Adrenal gland (tissue), 9 donors: ENCODE measurements at regions not wholly inside any gene's neighbourhood (a gene's known extent, or its start where the extent isn't known, plus 50 kb on each side); places are given as distances from the start of the nearest gene placed in this dataset.
"Not testable (repeated sequence)": the region's sequence is repeated elsewhere in the genome, so short reads cannot be mapped to it uniquely, and the experiment has no call there.

Experiments
- DNase-seq, 7 donors: peaks; one replicate each; pipeline ENCODE4 v3.0.0-alpha.2; 2019 to 2020
- H3K27ac ChIP-seq, 5 donors: fragments of 200-600 bp; sonication (generic) in 4 of 5; 1 replicate in 3 of 5; 2 replicates in 2 of 5; pipeline versions ENCODE4 v1.5.1 to v1.8.0; 2016 to 2020; ENCODE audit warnings: mild to moderate bottlenecking in 1 of 5
- H3K27me3 ChIP-seq: fragments of 200-600 bp; 2 replicates; pipeline ENCODE4 v1.8.0; 2021
- H3K36me3 ChIP-seq, 2 donors: fragments of 200-600 bp; replicated peaks in 1 of 2; 1 replicate in 1 of 2; 2 replicates in 1 of 2; pipeline versions ENCODE4 v1.5.1 to v1.8.0; 2018 to 2022
- H3K4me1 ChIP-seq, 2 donors: fragments of 200-600 bp; replicated peaks in 1 of 2; 1 replicate in 1 of 2; 2 replicates in 1 of 2; pipeline versions ENCODE4 v1.5.1 to v1.8.0; 2018 to 2021
- H3K4me3 ChIP-seq, 4 donors: fragments of 200-600 bp; sonication (generic) in 3 of 4; one replicate each; pipeline ENCODE4 v1.5.1; 2016 to 2018
- H3K9me3 ChIP-seq, 3 donors: fragments of 200-600 bp; sonication (generic) in 1 of 3; replicated peaks in 1 of 3; 1 replicate in 2 of 3; 2 replicates in 1 of 3; pipeline versions ENCODE4 v1.5.1 to v1.8.0; 2016 to 2021
- POLR2A ChIP-seq, 2 donors: fragments of 450-650 bp; IDR thresholded peaks; one replicate each; pipeline ENCODE4 v1.6.1; 2017; ENCODE audit warnings: antibody characterized with exemption in 2 of 2, mild to moderate bottlenecking in 2 of 2, moderate library complexity in 1 of 2
- WGBS, 4 donors: extraction: QIAGEN DNeasy Blood & Tissue Kit in 2 of 4; methylation state at CpG; one replicate each; pipeline versions ENCODE4 v1.1.5 to v1.1.7; 2013 to 2017; 5-methylcytosine and 5-hydroxymethylcytosine counted together
- intact Hi-C, 2 donors: fragments of 100-400 bp; cut with DNase I; formaldehyde crosslinking; loops; one replicate each; pipeline versions ENCODE4 v1.14.1 to v1.15.0; 2022 to 2023
- TF ChIP-seq, protein P1 (sequence below), 6 experiments: fragments of 450-650 bp in 4 of 6; fragments of 200-600 bp in 2 of 6; sonication (generic) in 1 of 6; IDR thresholded peaks; 1 replicate in 5 of 6; 2 replicates in 1 of 6; pipeline versions ENCODE4 v1.5.1 to v1.8.0; 2016 to 2021; ENCODE audit warnings: antibody characterized with exemption in 6 of 6, mild to moderate bottlenecking in 2 of 6, moderate library complexity in 1 of 6
- donor health status: healthy with polysubstance abuse.
- donor health status: Bipolar disorder and iron deficiency.
- donor health status: DM: yes; HTN: yes; CAD: no.
- donor health status: DM: no; HTN: no; CAD: no.
- donor health status: DM: no; HTN: no; CAD: no.

DNA sequence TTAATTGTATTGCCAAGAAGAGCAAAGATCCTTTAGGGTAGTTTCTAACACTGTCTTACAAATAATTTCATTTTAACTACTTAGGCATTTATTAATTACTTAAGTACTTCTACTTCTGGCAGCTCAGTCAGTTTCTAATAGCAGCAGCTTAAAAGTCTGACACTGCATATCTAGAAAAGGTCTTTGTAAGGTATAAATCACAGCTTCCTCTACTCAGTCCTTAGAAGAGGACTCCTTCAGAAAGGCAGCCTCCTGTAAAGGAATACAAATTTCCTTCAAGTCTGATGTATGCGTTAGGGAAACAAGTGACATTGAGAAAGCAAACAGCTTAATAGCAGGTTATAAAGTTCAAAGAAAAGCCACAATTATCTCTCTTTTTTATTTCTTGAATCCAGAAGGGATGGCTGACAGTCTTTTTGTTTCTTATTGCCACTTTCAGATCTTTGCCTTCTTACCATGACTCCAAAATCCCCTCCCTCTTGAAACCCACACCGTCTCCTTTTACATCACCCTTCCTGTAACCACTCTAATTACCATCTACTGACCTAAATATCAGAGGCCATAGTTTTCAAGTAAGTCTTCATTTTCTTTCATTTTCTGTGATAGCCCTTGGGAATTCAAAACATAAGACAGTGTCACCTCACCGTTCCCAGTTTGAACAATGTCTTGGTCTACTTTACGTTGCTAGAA lies 109.5 kb downstream of the CGGBP1 start:
- Histone ChIP-seq H3K4me1 (no peaks in the 10 kb centered on the region), H3K4me3 (no peak overlapping the region), H3K27me3 (no peaks in the 10 kb centered on the region), H3K9me3 (no peaks in the 10 kb centered on the region), H3K36me3 (no peaks in the 10 kb centered on the region), H3K27ac (no peak overlapping the region)
- 62 to 77% (median 72%) methylated on average over 4 of the region's 4 CpGs for WGBS, 4 donors
- intact Hi-C loops, result no loop called here
- TF ChIP-seq POLR2A (IDR thresholded peaks at IDR 0.05), result no peak
- TF ChIP-seq, protein P1, sequence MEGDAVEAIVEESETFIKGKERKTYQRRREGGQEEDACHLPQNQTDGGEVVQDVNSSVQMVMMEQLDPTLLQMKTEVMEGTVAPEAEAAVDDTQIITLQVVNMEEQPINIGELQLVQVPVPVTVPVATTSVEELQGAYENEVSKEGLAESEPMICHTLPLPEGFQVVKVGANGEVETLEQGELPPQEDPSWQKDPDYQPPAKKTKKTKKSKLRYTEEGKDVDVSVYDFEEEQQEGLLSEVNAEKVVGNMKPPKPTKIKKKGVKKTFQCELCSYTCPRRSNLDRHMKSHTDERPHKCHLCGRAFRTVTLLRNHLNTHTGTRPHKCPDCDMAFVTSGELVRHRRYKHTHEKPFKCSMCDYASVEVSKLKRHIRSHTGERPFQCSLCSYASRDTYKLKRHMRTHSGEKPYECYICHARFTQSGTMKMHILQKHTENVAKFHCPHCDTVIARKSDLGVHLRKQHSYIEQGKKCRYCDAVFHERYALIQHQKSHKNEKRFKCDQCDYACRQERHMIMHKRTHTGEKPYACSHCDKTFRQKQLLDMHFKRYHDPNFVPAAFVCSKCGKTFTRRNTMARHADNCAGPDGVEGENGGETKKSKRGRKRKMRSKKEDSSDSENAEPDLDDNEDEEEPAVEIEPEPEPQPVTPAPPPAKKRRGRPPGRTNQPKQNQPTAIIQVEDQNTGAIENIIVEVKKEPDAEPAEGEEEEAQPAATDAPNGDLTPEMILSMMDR (IDR thresholded peaks at IDR 0.05), result no peak
- no peak for DNase-seq

DNA sequence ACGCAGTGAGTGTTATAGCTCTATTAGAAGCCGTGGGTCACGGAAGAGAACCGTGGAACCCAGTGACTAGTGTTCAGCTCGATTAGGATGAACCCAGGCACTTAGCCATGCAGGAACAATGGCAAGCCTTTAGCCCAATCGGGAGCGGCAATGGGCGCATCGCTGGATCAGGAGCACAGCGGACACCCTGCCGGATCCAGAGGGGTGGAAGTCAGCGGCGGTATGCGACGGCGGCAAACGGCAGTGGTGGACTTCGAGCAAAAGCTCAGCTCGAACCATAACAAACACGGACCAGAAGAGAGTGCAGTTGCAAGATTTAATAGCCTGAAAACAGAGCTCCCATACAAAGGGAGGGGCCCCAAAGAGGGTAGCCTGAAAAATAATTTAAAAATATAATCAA lies 112.8 kb downstream of the CGGBP1 start:
- intact Hi-C loops, H3K27ac ChIP-seq, H3K36me3 ChIP-seq, H3K27me3 ChIP-seq, H3K9me3 ChIP-seq, DNase-seq, H3K4me3 ChIP-seq, H3K4me1 ChIP-seq: not testable (repeated sequence)
- WGBS, 4 donors, result 91 to 98% (median 95%) methylated on average over 13 to 20 of the region's 20 CpGs

DNA sequence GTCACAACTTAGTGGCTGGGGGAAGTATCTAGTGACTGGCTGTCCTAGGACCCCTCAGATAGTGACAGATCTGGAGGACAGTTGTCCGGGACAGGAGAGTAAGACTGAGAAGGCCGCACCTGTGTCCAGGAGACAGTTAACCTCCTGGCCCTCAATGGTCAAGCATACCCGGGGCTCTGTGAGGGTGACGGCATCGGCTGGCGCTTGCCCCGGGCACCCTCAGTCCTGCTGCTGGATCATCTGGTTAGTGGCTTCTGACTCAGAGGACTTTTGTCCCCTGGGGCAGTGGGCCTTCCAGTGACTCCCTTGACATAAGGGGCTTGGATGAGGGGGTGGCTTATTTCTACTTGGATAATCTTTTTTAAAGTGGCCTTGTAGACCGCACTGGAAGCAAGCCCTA lies 116.5 kb downstream of the CGGBP1 start:
- H3K36me3 ChIP-seq, H3K9me3 ChIP-seq, H3K4me3 ChIP-seq, intact Hi-C loops, H3K27ac ChIP-seq, H3K4me1 ChIP-seq, DNase-seq, H3K27me3 ChIP-seq: not testable (repeated sequence)
- WGBS, 4 donors, result 81 to 93% (median 89%) methylated on average over 3 to 8 of the region's 8 CpGs

DNA sequence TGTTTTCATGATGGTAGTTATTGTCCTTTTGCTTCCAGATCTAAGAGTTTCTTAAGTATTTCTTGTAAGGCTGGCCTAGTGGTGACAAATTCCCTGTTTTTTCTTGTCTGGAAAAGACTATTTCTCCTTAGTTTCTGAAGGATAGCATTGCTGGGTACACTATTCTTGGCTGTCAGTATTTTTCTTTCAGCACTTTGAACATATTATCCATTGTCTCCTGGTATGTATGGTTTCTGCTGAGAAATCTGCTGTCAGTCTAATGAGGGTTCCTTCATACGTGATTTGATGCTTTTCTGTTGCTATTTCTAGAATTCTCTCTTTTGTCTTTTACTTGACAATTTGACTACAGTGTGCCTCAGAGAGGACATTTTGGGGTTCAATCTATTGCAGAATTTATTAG lies 134.3 kb downstream of the CGGBP1 start:
- TF ChIP-seq POLR2A (IDR thresholded peaks at IDR 0.05), result no peak
- TF ChIP-seq, protein P1 (IDR thresholded peaks at IDR 0.05), result no peak
- no peaks in the 10 kb centered on the region for H3K36me3 ChIP-seq
- 53 to 71% (median 61%) methylated on average over 1 of the region's 1 CpG for WGBS, 4 donors

DNA sequence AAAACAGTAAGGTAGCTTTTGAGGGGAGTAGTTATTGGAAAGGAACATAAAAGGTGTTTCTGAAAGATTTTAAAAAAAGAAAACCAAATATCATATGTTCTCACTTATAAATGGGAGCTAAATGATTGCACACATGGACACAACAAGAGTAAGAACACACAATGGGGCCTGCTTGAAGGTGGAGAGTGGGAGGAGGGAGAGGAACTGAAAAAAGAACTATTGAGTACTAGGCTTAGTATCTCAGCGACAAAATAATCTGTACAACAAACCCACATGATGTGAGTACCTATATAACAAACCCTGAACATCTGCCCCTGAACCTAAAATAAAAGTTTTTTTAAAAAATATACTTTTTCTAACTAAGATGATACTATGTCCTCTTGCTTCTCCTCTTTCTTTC lies 138.3 kb downstream of the CGGBP1 start:
- H3K27ac ChIP-seq, result no peak overlapping the region
- no peaks in the 10 kb centered on the region for H3K4me1 ChIP-seq
- no peak overlapping the region for H3K4me3 ChIP-seq
- DNase-seq, result no peak
- no peaks in the 10 kb centered on the region for H3K36me3 ChIP-seq
- no peak for TF ChIP-seq POLR2A (IDR thresholded peaks at IDR 0.05)
- TF ChIP-seq, protein P1 (IDR thresholded peaks at IDR 0.05), result no peak
- WGBS, 4 donors, result 21 to 74% (median 52%) methylated on average over 1 of the region's 1 CpG
- intact Hi-C loops, result no loop called here
- no peaks in the 10 kb centered on the region for H3K27me3 ChIP-seq
- no peaks in the 10 kb centered on the region for H3K9me3 ChIP-seq

More for the DNA sequence above, 134.3 kb downstream of the CGGBP1 start:
- no peak for DNase-seq
- H3K27me3 ChIP-seq, result no peaks in the 10 kb centered on the region
- H3K4me1 ChIP-seq, result no peaks in the 10 kb centered on the region
- H3K27ac ChIP-seq, result no peak overlapping the region
- no peaks in the 10 kb centered on the region for H3K9me3 ChIP-seq
- intact Hi-C loops, result no loop called here
- H3K4me3 ChIP-seq, result no peak overlapping the region
